HAP-1 (cell line): ENCODE measurements at regions not wholly inside any gene's neighbourhood (a gene's known extent, or its start where the extent isn't known, plus 50 kb on each side); places are given as distances from the start of the nearest gene placed in this dataset.
"Not testable (repeated sequence)": the region's sequence is repeated elsewhere in the genome, so short reads cannot be mapped to it uniquely, and the experiment has no call there.

Source experiments
- DNase-seq, 2 experiments: peaks; one replicate each; pipeline ENCODE4 v3.0.0-alpha.2; 2016 to 2020; ENCODE audit warnings: low spot score in 2 of 2
- H3K27me3 ChIP-seq: fragments of 250-450 bp; sonication (Bioruptor Pico); 2 replicates; pipeline ENCODE4 v1.5.1; 2020; ENCODE audit warnings: low read depth, mild to moderate bottlenecking, moderate library complexity
- H3K36me3 ChIP-seq: fragments of 250-450 bp; sonication (Bioruptor Pico); replicated peaks from 2 replicates; pipeline ENCODE4 v1.5.1; 2020; ENCODE audit warnings: mild to moderate bottlenecking
- H3K4me1 ChIP-seq: fragments of 250-450 bp; sonication (Bioruptor Pico); 2 replicates; pipeline ENCODE4 v1.5.1; 2020; ENCODE audit warnings: mild to moderate bottlenecking
- H3K4me3 ChIP-seq: fragments of 250-450 bp; sonication (Bioruptor Pico); 2 replicates; pipeline ENCODE4 v1.5.1; 2020; ENCODE audit warnings: mild to moderate bottlenecking, moderate library complexity
- H3K9me3 ChIP-seq: fragments of 250-450 bp; sonication (Bioruptor Pico); 2 replicates; pipeline ENCODE4 v1.5.1; 2020; ENCODE audit warnings: mild to moderate bottlenecking, moderate library complexity
- in situ Hi-C: fragments of 300-500 bp; cut with MboI; formaldehyde crosslinking; loops from 3 replicates; pipeline ENCODE4 v1.14.3; 2020; ENCODE audit warnings: low sequenced_read_pairs, inconsistent platforms, mixed read lengths

- Histone ChIP-seq H3K9me3 (no peaks in the 10 kb centered on the region), H3K4me3 (no peak overlapping the region), H3K4me1 (no peaks in the 10 kb centered on the region), H3K27me3 (no peaks in the 10 kb centered on the region), H3K36me3 (no peaks in the 10 kb centered on the region)
- DNase-seq, result no peak
- in situ Hi-C loops, result no loop called here
Measured at GRCh38 chr16:8168016-8168415, 422.3 kb downstream of the TMEM114 start.

- Histone ChIP-seq H3K4me1 (no peaks in the 10 kb centered on the region), H3K36me3 (no peaks in the 10 kb centered on the region), H3K4me3 (no peak overlapping the region), H3K27me3 (no peaks in the 10 kb centered on the region), H3K9me3 (no peaks in the 10 kb centered on the region)
- in situ Hi-C loops, result no loop called here
- no peak for DNase-seq
Measured at GRCh38 chr16:8167436-8167835, 422.9 kb downstream of the TMEM114 start.

- DNase-seq, result no peak
- in situ Hi-C loops, result no loop called here
- no peaks in the 10 kb centered on the region for H3K27me3 ChIP-seq
Measured at GRCh38 chr16:8158051-8158450, 432.3 kb downstream of the TMEM114 start.

GRCh38 chr16:8155275-8155674 lies 435.0 kb downstream of the TMEM114 start:
- H3K9me3 ChIP-seq, result 0 out of 2 replicates have a peak, but pooled peaks cover 3% of the 10 kb centered on the region
- in situ Hi-C loops, result no loop called here
- no peaks in the 10 kb centered on the region for H3K27me3 ChIP-seq
- DNase-seq, result no peak
- no peaks in the 10 kb centered on the region for H3K36me3 ChIP-seq
- H3K4me3 ChIP-seq, result no peak overlapping the region
- no peaks in the 10 kb centered on the region for H3K4me1 ChIP-seq

More at GRCh38 chr16:8158051-8158450, 432.3 kb downstream of the TMEM114 start:
- Histone ChIP-seq H3K9me3 (0 out of 2 replicates have a peak, but pooled peaks cover 3% of the 10 kb centered on the region), H3K4me1 (no peaks in the 10 kb centered on the region), H3K36me3 (no peaks in the 10 kb centered on the region), H3K4me3 (no peak overlapping the region)

GRCh38 chr16:8146256-8147012 lies 443.9 kb downstream of the TMEM114 start:
- in situ Hi-C loops, result no loop called here
- H3K4me1 ChIP-seq, result no peaks in the 10 kb centered on the region

GRCh38 chr16:8138666-8139065 lies 451.6 kb downstream of the TMEM114 start:
- no peak for DNase-seq
- peaks cover 3% of the 10 kb centered on the region; the same call in 1 of the 2 replicates for H3K9me3 ChIP-seq
- in situ Hi-C loops, result no loop called here
- no peaks in the 10 kb centered on the region for H3K27me3 ChIP-seq
- peaks cover 19% of the 10 kb centered on the region for H3K4me1 ChIP-seq
- no peak overlapping the region for H3K4me3 ChIP-seq
- H3K36me3 ChIP-seq, result no peaks in the 10 kb centered on the region

More at GRCh38 chr16:8146256-8147012, 443.9 kb downstream of the TMEM114 start:
- no peak for DNase-seq
- H3K4me3 ChIP-seq, result no peak overlapping the region
- no peaks in the 10 kb centered on the region for H3K27me3 ChIP-seq
- no peaks in the 10 kb centered on the region for H3K9me3 ChIP-seq
- no peaks in the 10 kb centered on the region for H3K36me3 ChIP-seq

GRCh38 chr16:8137606-8138005 lies 452.7 kb downstream of the TMEM114 start:
- Histone ChIP-seq H3K4me3 (no peak overlapping the region), H3K27me3 (no peaks in the 10 kb centered on the region), H3K4me1 (peaks cover 19% of the 10 kb centered on the region), H3K9me3 (peaks cover 3% of the 10 kb centered on the region; the same call in 1 of the 2 replicates), H3K36me3 (no peaks in the 10 kb centered on the region)
- DNase-seq, result peak; percentile 67 to 92
- in situ Hi-C loops, result no loop called here

- no peaks in the 10 kb centered on the region; the same call in 1 of the 2 replicates for H3K9me3 ChIP-seq
- peaks cover 6% of the 10 kb centered on the region for H3K4me1 ChIP-seq
- H3K36me3 ChIP-seq, result no peaks in the 10 kb centered on the region
- DNase-seq, result no peak
- H3K27me3 ChIP-seq, result no peaks in the 10 kb centered on the region
- in situ Hi-C loops, result no loop called here
- no peak overlapping the region for H3K4me3 ChIP-seq
Measured at GRCh38 chr16:8130197-8130596, 460.1 kb downstream of the TMEM114 start.

- no peak overlapping the region for H3K4me3 ChIP-seq
- H3K9me3 ChIP-seq, result no peaks in the 10 kb centered on the region; the same call in 1 of the 2 replicates
- no peaks in the 10 kb centered on the region for H3K36me3 ChIP-seq
- no peak for DNase-seq
- in situ Hi-C loops, result no loop called here
- H3K27me3 ChIP-seq, result no peaks in the 10 kb centered on the region
- peaks cover 6% of the 10 kb centered on the region for H3K4me1 ChIP-seq
Measured at GRCh38 chr16:8127070-8127469, 463.2 kb downstream of the TMEM114 start.

GRCh38 chr16:8126313-8126712 lies 464.0 kb downstream of the TMEM114 start:
- DNase-seq, result no peak
- in situ Hi-C loops, result no loop called here
- no peak overlapping the region for H3K4me3 ChIP-seq
- H3K27me3 ChIP-seq, result no peaks in the 10 kb centered on the region
- no peaks in the 10 kb centered on the region for H3K36me3 ChIP-seq
- no peaks in the 10 kb centered on the region; the same call in 1 of the 2 replicates for H3K9me3 ChIP-seq
- H3K4me1 ChIP-seq, result peaks cover 6% of the 10 kb centered on the region

- Histone ChIP-seq H3K4me1 (peaks cover 3% of the 10 kb centered on the region; the same call in 1 of the 2 replicates), H3K9me3 (peaks cover 3% of the 10 kb centered on the region; the same call in 1 of the 2 replicates), H3K36me3 (no peaks in the 10 kb centered on the region), H3K4me3 (no peak overlapping the region), H3K27me3 (no peaks in the 10 kb centered on the region)
- DNase-seq, result peak; percentile 26 to 69
- in situ Hi-C loops, result no loop called here
Measured at GRCh38 chr16:8120001-8120400, 470.3 kb downstream of the TMEM114 start.

- in situ Hi-C loops, result no loop called here
- Histone ChIP-seq H3K9me3 (peaks cover 3% of the 10 kb centered on the region; the same call in 1 of the 2 replicates), H3K36me3 (no peaks in the 10 kb centered on the region), H3K4me1 (peaks cover 3% of the 10 kb centered on the region; the same call in 1 of the 2 replicates), H3K4me3 (no peak overlapping the region), H3K27me3 (no peaks in the 10 kb centered on the region)
- no peak for DNase-seq
Measured at GRCh38 chr16:8115814-8116213, 474.5 kb downstream of the TMEM114 start.

- H3K4me3 ChIP-seq, in situ Hi-C loops, H3K9me3 ChIP-seq, H3K4me1 ChIP-seq, H3K27me3 ChIP-seq, DNase-seq, H3K36me3 ChIP-seq: not testable (repeated sequence)
Measured at GRCh38 chr16:8114941-8115340, 475.4 kb downstream of the TMEM114 start.

- Histone ChIP-seq H3K9me3 (no peaks in the 10 kb centered on the region), H3K27me3 (no peaks in the 10 kb centered on the region), H3K36me3 (no peaks in the 10 kb centered on the region), H3K4me3 (no peak overlapping the region), H3K4me1 (no peaks in the 10 kb centered on the region)
- no peak for DNase-seq
- in situ Hi-C loops, result no loop called here
Measured at GRCh38 chr16:8113843-8114242, 476.5 kb downstream of the TMEM114 start.
